ENCODE measurements at regions not wholly inside any gene's neighbourhood (a gene's known extent, or its start where the extent isn't known, plus 50 kb on each side); places are given as distances from the start of the nearest gene placed in this dataset.

GRCh38 chr3:153978006-153978405, 143.2 kb upstream of the ARHGEF26 start:
- TF ChIP-seq CTCF (tag by site-specific recombination; IDR thresholded peaks at IDR 0.05) (no peak), ZNF558 (tag by site-specific recombination; IDR thresholded peaks at IDR 0.05) (no peak), ZNF223 (tag by site-specific recombination; IDR thresholded peaks at IDR 0.05) (no peak), YY1 (tag by site-specific recombination; IDR thresholded peaks at IDR 0.05) (no peak), ZBTB17 (tag by site-specific recombination; IDR thresholded peaks at IDR 0.05) (no peak), ZSCAN4 (tag by site-specific recombination; IDR thresholded peaks at IDR 0.05) (no peak), ZNF280D (tag by site-specific recombination; IDR thresholded peaks at IDR 0.05) (no peak), KLF1 (tag by site-specific recombination; IDR thresholded peaks at IDR 0.05) (no peak), ZNF274 (IDR thresholded peaks at IDR 0.05; ENCODE audit: low read length) (no peak), ZNF274 (tag by site-specific recombination; IDR thresholded peaks at IDR 0.05; ENCODE audit: borderline replicate concordance) (no peak)
- TF ChIP-seq, protein P1, sequence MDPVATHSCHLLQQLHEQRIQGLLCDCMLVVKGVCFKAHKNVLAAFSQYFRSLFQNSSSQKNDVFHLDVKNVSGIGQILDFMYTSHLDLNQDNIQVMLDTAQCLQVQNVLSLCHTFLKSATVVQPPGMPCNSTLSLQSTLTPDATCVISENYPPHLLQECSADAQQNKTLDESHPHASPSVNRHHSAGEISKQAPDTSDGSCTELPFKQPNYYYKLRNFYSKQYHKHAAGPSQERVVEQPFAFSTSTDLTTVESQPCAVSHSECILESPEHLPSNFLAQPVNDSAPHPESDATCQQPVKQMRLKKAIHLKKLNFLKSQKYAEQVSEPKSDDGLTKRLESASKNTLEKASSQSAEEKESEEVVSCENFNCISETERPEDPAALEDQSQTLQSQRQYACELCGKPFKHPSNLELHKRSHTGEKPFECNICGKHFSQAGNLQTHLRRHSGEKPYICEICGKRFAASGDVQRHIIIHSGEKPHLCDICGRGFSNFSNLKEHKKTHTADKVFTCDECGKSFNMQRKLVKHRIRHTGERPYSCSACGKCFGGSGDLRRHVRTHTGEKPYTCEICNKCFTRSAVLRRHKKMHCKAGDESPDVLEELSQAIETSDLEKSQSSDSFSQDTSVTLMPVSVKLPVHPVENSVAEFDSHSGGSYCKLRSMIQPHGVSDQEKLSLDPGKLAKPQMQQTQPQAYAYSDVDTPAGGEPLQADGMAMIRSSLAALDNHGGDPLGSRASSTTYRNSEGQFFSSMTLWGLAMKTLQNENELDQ (tag by site-specific recombination; IDR thresholded peaks at IDR 0.05; ENCODE audit: low read depth), result no peak

All from HEK293 (cell line).